ENCODE measurements at regions not wholly inside any gene's neighbourhood (a gene's known extent, or its start where the extent isn't known, plus 50 kb on each side); places are given as distances from the start of the nearest gene placed in this dataset.

- no peak for DNase-seq
Observed at GRCh38 chr5:175162036-175162435, 281.9 kb downstream of the DRD1 start.

DNA sequence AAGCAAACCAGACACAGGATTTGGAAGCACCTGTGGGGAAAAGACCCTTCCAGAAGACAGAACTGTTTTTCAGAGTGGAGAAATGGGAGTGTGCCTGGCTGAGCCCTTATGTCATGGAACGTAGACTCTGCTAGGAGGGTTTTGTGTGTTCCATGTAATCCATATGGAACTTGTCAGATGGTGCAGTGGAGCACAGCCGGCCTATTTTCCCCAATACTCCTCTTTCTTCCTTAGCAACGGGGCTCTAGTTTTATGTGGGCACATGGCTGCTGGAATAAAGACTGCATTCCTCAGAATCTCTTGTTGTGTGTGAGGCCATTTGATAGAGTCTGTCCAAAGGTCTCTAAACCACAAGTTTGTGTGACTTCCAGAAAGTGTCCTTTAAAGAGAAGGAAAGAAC lies 284.0 kb downstream of the DRD1 start:
- DNase-seq = no peak

DNA sequence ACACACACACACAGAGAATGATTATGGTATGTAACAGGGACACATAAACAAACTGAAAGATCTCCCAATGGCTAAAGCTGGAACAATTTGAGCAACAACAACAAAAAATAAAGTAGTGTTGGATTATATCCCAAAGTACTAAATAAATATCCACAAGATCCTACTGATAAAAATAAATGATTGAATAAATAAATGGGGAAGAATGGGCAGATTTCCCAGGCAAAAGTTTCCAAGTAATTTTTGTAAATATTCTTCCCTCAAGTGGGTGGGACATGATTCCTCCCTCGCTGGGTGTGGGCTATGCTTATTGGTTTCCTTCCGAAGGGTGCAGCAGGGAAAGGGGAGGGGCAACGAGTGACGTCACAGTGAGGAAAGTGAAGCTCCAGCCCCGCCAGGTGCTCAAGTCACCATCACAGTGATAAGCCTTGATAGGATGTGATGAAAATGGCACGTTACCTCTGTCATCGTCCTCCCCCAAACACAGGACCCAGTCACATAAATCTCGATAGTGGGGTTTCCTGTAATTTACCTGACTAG lies 295.3 kb downstream of the DRD1 start:
- DNase-seq = no peak

DNA sequence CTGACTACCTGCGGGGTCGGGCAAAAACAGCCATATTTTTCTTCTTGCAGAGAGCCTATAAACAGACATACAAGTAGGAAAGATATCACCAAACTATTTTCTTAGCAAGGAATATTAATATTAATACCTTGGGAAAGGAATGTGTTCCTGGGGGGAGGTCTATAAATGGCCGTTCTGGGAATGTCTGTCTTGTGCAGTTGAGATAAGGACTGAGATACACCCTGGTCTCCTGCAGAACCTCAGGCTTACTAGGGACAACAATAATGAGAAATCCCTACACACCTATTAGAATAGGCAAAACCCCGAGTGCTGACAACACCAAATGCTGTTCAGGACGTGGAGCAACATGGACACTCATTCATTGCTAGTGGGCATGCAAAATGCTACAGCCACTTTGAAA lies 297.2 kb downstream of the DRD1 start:
- DNase-seq = no peak

GRCh38 chr5:175141421-175141820 lies 302.6 kb downstream of the DRD1 start:
- no peak for DNase-seq

- DNase-seq = no peak
Observed at GRCh38 chr5:175133185-175133584, 310.8 kb downstream of the DRD1 start.

DNA sequence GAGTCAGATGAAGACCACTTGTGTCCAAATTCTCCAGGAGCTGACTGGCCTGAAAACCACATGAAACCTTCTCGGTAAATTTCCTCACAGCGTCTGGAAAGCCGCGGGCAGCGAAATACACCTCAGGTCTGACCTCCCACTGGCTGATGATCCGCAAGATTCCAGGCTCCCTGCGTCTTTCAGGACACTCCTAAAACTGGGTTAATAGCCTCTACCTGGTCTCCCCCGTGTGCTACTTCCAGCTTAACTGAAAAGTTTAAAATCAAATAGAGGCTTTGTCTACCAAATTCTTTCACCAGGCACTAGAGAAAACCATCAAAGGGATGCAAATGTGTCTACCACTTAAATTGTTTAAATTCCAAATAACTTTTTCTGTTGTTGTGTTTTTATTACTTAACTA lies 312.6 kb downstream of the DRD1 start:
- DNase-seq = no peak

GRCh38 chr5:175129619-175130018 lies 314.4 kb downstream of the DRD1 start:
- DNase-seq = no peak

DNA sequence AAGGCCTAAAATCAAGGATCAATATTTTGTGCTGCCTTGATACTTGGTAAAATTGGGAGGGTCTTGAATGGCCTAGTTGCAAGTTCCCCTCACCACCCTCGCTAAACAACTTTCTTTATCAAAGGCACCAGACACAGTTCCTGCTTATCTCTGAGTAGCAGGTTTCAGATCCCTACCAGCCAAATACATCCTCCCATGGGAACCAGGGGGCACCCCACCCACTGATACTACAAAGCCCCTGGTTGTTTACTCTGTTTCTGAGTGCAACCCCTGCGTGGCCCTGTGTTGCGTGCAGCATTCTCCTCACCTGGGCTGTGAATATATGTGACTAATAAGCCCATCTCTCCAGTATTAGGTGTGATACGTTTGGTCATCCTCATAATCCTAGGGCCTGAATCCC lies 314.9 kb downstream of the DRD1 start:
- no peak for DNase-seq

DNA sequence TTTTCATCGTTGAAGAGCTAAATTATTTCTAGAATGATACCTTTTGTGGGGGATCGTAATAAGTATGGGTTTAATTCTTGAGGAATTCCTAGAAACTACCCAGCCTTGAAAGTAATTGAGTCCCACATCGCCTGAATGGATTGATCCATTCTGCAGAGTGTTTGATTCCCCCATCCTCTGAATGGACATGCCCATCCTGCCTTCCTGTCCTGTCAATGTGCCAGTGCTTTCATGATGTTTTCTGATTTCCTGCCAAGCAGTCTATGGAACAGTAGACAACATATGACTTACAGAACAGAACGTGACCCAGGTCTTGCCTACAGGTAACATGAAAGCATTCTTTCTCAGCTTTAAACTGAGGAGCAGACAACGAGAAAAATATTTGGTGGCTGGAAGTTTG lies 319.2 kb downstream of the DRD1 start:
- DNase-seq = no peak

GRCh38 chr5:175124251-175124813 lies 319.6 kb downstream of the DRD1 start:
- no peak for DNase-seq

GRCh38 chr5:175123542-175123941 lies 320.4 kb downstream of the DRD1 start:
- DNase-seq = no peak

- no peak for DNase-seq
Observed at GRCh38 chr5:175121457-175121856, 322.5 kb downstream of the DRD1 start.

DNA sequence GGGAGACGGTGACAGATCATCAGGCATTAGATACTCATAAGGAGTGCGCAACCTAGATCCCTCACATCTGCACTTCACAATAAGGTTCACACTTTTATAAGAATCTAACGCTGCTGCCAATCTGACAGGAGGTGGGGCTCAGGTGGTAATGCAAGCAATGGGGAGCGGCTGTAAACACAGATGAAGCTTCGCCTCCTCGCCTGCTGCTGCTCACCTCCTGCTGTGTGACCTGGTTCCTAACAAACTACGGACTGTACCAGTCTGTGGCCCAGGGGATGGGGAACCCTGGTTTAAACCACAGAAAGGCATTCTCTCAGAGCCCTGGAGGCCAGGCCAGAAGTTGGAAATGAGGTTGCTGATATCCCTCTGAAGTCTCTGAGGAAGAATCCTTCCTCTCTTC lies 323.6 kb downstream of the DRD1 start:
- no peak for DNase-seq

GRCh38 chr5:175118700-175119309 lies 325.2 kb downstream of the DRD1 start:
- no peak for DNase-seq

GRCh38 chr5:175116466-175117048 lies 327.4 kb downstream of the DRD1 start:
- DNase-seq = no peak

- no peak for DNase-seq
Observed at GRCh38 chr5:175115831-175116230, 328.2 kb downstream of the DRD1 start.

DNA sequence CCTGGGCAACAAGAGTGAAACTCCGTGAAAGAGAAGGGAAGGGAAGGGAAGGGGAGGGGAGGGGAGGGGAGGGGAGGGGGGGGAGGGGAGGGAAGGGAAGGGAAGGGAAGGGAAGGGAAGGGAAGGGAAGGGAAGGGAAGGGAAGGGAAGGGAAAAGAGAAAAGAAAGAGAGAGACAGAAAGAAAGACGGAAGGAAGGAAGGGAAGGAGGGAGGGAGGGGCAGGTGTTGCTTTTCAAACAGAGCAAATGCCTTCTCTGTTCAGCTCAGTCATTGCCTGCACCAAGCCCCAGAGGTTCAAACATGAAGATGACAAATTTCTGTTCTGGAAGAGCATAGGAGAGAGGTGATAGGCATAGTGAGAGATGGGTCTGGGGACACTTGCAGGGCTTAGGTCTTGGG lies 330.0 kb downstream of the DRD1 start:
- DNase-seq = no peak

GRCh38 chr5:175109058-175109755 lies 334.8 kb downstream of the DRD1 start:
- no peak for DNase-seq

DNA sequence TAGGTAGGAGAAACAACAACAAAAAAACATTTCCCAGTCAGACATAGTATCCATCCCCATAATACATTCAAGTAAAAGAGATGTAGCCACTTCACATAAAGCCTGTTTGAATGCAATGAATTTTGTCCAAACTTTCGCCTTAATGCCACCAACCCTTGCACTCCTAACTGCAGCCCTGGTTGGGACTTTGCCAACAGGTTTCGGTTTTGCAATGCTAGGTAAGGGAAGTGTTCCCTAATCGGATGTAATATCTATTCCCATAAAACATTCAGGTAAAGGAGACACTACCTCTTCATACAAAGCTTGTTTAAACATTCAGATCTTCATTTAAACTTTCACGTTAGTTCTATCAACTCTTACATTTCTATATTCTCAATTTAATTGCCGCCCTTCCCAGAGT lies 336.1 kb downstream of the DRD1 start:
- DNase-seq = no peak

DNA sequence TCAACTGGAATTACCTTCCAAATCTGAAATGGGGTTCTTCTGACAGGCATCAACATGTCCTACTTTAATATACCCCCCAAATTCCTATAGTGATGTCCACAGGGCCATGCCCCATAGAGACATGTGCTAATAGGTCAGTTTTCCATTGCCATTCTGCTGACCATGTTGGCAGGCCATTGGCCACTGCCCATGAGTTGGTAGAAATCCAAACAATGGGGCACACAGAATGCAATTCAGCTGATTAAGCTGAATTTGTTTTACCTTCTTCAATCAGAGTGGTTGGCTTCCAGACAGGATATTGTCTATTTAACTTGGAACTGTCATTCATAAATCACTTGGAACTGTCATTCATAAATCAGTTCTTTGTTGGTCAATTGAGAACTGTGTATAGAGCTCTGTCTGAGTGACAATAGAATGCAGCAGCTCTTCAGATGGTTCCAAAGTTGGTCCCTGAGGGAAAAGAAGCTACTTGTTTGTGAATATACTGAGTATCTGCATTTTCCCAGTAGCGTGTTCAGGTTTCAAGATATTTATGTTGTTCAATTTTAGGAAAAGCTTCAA lies 336.9 kb downstream of the DRD1 start:
- no peak for DNase-seq

DNA sequence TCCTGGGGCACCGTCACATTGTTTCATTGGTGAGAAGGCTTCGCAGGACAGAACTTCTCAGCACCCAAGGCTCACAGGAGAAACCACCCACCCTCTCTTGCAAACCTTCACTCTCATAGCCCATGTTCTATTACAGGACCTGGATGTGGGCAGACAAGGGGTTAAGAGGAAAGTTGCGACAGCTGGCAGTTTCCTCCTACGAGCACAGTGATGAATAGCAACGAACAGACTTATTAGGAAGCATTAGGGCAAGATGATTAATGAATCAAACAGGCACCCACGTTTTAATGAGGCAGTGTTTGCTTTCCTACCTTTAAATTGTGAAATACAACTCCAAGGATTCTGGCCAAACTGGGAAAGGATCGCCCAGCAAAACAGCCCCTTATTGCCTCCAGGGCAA lies 339.3 kb downstream of the DRD1 start:
- no peak for DNase-seq

DNA sequence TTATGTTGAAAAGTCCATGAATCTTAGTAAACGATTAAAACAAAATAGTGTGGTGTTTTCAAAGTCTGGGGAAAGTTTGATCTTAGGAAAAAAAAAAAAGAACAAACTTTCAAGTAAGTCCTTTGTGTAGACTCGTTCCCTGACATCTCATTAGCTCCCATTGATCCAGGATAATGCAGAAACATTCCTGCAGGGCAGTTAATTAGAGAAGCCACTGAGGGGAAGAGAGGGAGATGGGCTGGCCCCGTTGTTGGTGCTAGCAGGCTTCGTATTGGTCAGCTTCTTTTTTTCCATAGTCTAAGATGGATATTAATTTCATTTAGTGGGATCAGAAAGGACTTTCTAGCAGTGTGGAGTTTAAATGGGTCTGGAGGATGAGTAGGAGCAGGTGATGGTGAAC lies 340.2 kb downstream of the DRD1 start:
- no peak for DNase-seq

DNA sequence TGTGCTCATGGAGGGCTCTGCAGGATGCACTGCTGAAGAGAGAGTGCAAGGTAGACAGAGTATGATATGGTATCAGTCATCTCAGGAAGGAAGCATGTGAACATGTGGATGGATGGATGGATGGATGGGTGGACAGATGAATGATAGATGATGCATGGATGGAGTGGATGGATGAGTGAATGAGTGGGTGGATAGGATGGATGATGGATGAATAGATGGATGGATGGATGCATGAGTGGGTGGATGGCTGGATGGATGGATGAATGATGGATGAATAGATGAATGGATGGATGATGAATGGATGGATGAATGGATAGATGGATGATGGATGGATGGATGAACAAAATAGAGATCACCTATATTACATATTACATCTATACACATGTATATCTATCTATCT lies 341.3 kb downstream of the DRD1 start:
- no peak for DNase-seq
